H1 (cell line): ENCODE measurements at regions not wholly inside any gene's neighbourhood (a gene's known extent, or its start where the extent isn't known, plus 50 kb on each side); places are given as distances from the start of the nearest gene placed in this dataset.

Source experiments
- CTCF ChIA-PET: fragments of 300-600 bp; sonication (Branson Sonifier 250); formaldehyde crosslinking; loops from one replicate; lab custom pipeline; 2021; ENCODE audit not compliant: partially characterized antibody; lab: Charles Lee
- POLR2A ChIA-PET: fragments of 300-600 bp; sonication (Branson Sonifier 250); formaldehyde crosslinking; loops from one replicate; lab custom pipeline; 2021; ENCODE audit warnings: inconsistent platforms; ENCODE audit not compliant: partially characterized antibody; lab: Charles Lee
- DNase-seq, 2 experiments: peaks; one replicate each; pipeline versions ENCODE4 v3.0.0 to v3.0.0-alpha.2; 2010 to 2022; ENCODE audit warnings: low spot score in 2 of 2, low read depth in 1 of 2, mixed read lengths in 1 of 2
- FAIRE-seq: peaks from 2 replicates; lab custom pipeline; 2011; peaks lifted over from hg19 to GRCh38; lab: Jason Lieb, UNC
- H2AFZ ChIP-seq: 2 replicates; pipeline ENCODE4 v1.8.1; 2012; ENCODE audit warnings: low read length, inconsistent platforms
- H2AK5ac ChIP-seq: 2 replicates; pipeline ENCODE4 v1.6.1; 2013; ENCODE audit warnings: low read depth, low read length
- H2BK120ac ChIP-seq: replicated peaks from 2 replicates; pipeline ENCODE3; 2013; ENCODE audit warnings: low read depth, low read length, inconsistent platforms
- H2BK12ac ChIP-seq: 2 replicates; pipeline ENCODE4 v1.6.1; 2013; ENCODE audit warnings: low read depth, low read length
- H2BK15ac ChIP-seq: 2 replicates; pipeline ENCODE4 v1.6.1; 2013; ENCODE audit warnings: low read length
- H2BK20ac ChIP-seq: 2 replicates; pipeline ENCODE4 v1.6.1; 2013; ENCODE audit warnings: low read length
- H2BK5ac ChIP-seq: 2 replicates; pipeline ENCODE4 v1.6.1; 2013; ENCODE audit warnings: low read depth, low read length
- H3K14ac ChIP-seq: 2 replicates; pipeline ENCODE4 v1.6.1; 2013; ENCODE audit warnings: inconsistent platforms; ENCODE audit not compliant: insufficient read length
- H3K18ac ChIP-seq: 2 replicates; pipeline ENCODE4 v1.6.1; 2013; ENCODE audit warnings: low read length; ENCODE audit errors: extremely low read depth
- H3K23ac ChIP-seq: 2 replicates; pipeline ENCODE4 v1.6.1; 2013; ENCODE audit warnings: inconsistent platforms; ENCODE audit not compliant: insufficient read length
- H3K23me2 ChIP-seq: 2 replicates; pipeline ENCODE4 v1.6.1; 2013; ENCODE audit warnings: low read depth, low read length
- H3K27ac ChIP-seq: 2 replicates; pipeline ENCODE4 v1.6.1; 2011; ENCODE audit warnings: low read depth, low read length, inconsistent platforms
- H3K27me3 ChIP-seq, 4 experiments: replicated peaks in 1 of 4; 1 replicate in 1 of 4; 2 replicates in 3 of 4; pipeline versions ENCODE4 v1.6.1 to v1.8.1; 2011 to 2013; ENCODE audit warnings: low read length in 3 of 4, mild to moderate bottlenecking in 3 of 4, inconsistent platforms in 2 of 4, mixed read lengths in 2 of 4, moderate library complexity in 1 of 4; ENCODE audit not compliant: control insufficient read depth in 3 of 4, insufficient read depth in 3 of 4; ENCODE audit errors: extremely low read depth in 1 of 4
- H3K36me3 ChIP-seq, 4 experiments: 2 replicates each; pipeline versions ENCODE4 v1.6.1 to v1.8.1; 2011 to 2013; ENCODE audit warnings: mild to moderate bottlenecking in 4 of 4, low read length in 3 of 4, moderate library complexity in 2 of 4, control low read depth in 1 of 4, inconsistent platforms in 1 of 4; ENCODE audit not compliant: insufficient read depth in 4 of 4, control insufficient read depth in 2 of 4
- H3K4ac ChIP-seq: replicated peaks from 2 replicates; pipeline ENCODE3; 2013; ENCODE audit warnings: low read length, low read depth, mixed read lengths, inconsistent platforms; ENCODE audit not compliant: insufficient read length
- H3K4me1 ChIP-seq, 4 experiments: replicated peaks in 1 of 4; 1 replicate in 1 of 4; 2 replicates in 3 of 4; pipeline versions ENCODE4 v1.6.1 to v1.8.1; 2011 to 2013; ENCODE audit warnings: low read length in 3 of 4, inconsistent platforms in 2 of 4, mixed read lengths in 1 of 4; ENCODE audit not compliant: insufficient read depth in 4 of 4, control insufficient read depth in 3 of 4
- H3K4me2 ChIP-seq, 2 experiments: 2 replicates each; pipeline versions ENCODE4 v1.6.1 to v1.8.1; 2011 to 2013; ENCODE audit warnings: low read depth in 2 of 2, low read length in 2 of 2, control low read depth in 1 of 2, inconsistent platforms in 1 of 2, mild to moderate bottlenecking in 1 of 2; ENCODE audit not compliant: insufficient read depth in 1 of 2
- H3K4me3 ChIP-seq, 4 experiments: fragments of 200-600, 300-600 bp in 1 of 4; sonication (generic), shearing (Covaris generic), sonication (Bioruptor Twin) in 1 of 4; 2 replicates each; pipeline versions ENCODE4 v1.5.1 to v1.8.1; 2011 to 2016; ENCODE audit warnings: low read length in 4 of 4, low read depth in 3 of 4, control low read depth in 2 of 4, inconsistent platforms in 2 of 4, mild to moderate bottlenecking in 2 of 4, mixed read lengths in 1 of 4, moderate library complexity in 1 of 4; ENCODE audit not compliant: insufficient read depth in 2 of 4; ENCODE audit errors: extremely low read depth in 1 of 4
- H3K56ac ChIP-seq: replicated peaks from 2 replicates; pipeline ENCODE3; 2013; ENCODE audit warnings: low read depth, mild to moderate bottlenecking, mixed read lengths, low read length, inconsistent platforms; ENCODE audit not compliant: insufficient read length
- H3K79me1 ChIP-seq: 2 replicates; pipeline ENCODE4 v1.6.1; 2013; ENCODE audit warnings: low read depth, low read length, control low read depth
- H3K79me2 ChIP-seq, 2 experiments: 2 replicates each; pipeline versions ENCODE4 v1.6.1 to v1.8.1; 2012 to 2013; ENCODE audit warnings: low read length in 2 of 2, mild to moderate bottlenecking in 2 of 2, inconsistent platforms in 1 of 2; ENCODE audit not compliant: insufficient read depth in 2 of 2, control insufficient read depth in 1 of 2
- H3K9ac ChIP-seq, 4 experiments: replicated peaks in 1 of 4; 1 replicate in 1 of 4; 2 replicates in 3 of 4; pipeline versions ENCODE4 v1.6.1 to v1.8.1; 2011 to 2013; ENCODE audit warnings: low read depth in 3 of 4, low read length in 3 of 4, control low read depth in 2 of 4, mild to moderate bottlenecking in 2 of 4, moderate library complexity in 2 of 4, inconsistent platforms in 1 of 4; ENCODE audit errors: extremely low read depth in 1 of 4
- H3K9me3 ChIP-seq, 2 experiments: 2 replicates each; pipeline versions ENCODE4 v1.6.1 to v1.8.1; 2012 to 2013; ENCODE audit warnings: mild to moderate bottlenecking in 2 of 2, moderate library complexity in 2 of 2, control low read depth in 1 of 2, inconsistent platforms in 1 of 2, low read depth in 1 of 2, low read length in 1 of 2, mixed read lengths in 1 of 2; ENCODE audit not compliant: insufficient read depth in 2 of 2
- H4K20me1 ChIP-seq, 2 experiments: replicated peaks in 1 of 2; 2 replicates each; pipeline versions ENCODE3 to v1.8.1; 2011 to 2013; ENCODE audit warnings: inconsistent platforms in 2 of 2, low read length in 2 of 2, mild to moderate bottlenecking in 1 of 2; ENCODE audit not compliant: insufficient read depth in 2 of 2, control insufficient read depth in 1 of 2
- H4K5ac ChIP-seq: 2 replicates; pipeline ENCODE4 v1.6.1; 2013; ENCODE audit warnings: low read length, low read depth, mixed read lengths, inconsistent platforms; ENCODE audit not compliant: insufficient read length
- H4K8ac ChIP-seq: 2 replicates; pipeline ENCODE4 v1.8.0; 2013; ENCODE audit warnings: mild to moderate bottlenecking, moderate library complexity, low read length, inconsistent platforms; ENCODE audit not compliant: insufficient read depth; ENCODE audit errors: extremely low read depth
- H4K91ac ChIP-seq: replicated peaks from 2 replicates; pipeline ENCODE3; 2013; ENCODE audit warnings: low read length, mixed read lengths, inconsistent platforms; ENCODE audit not compliant: insufficient read length
- BCL11A ChIP-seq, 2 experiments: IDR thresholded peaks; one replicate each; pipeline ENCODE4 v1.6.1; 2011; ENCODE audit warnings: low read depth in 2 of 2, low read length in 2 of 2, mild to moderate bottlenecking in 2 of 2
- BRCA1 ChIP-seq: IDR thresholded peaks from 2 replicates; pipeline ENCODE4 v1.6.1; 2012; ENCODE audit warnings: low read depth, low read length, improper control_type of control experiment
- JUN ChIP-seq: IDR thresholded peaks from 2 replicates; pipeline ENCODE4 v1.6.1; 2011; ENCODE audit warnings: low read depth, mild to moderate bottlenecking, improper control_type of control experiment, low read length
- MAX ChIP-seq: IDR thresholded peaks from 2 replicates; pipeline ENCODE4 v1.6.1; 2012; ENCODE audit warnings: inconsistent platforms
- NRF1 ChIP-seq: IDR thresholded peaks from 2 replicates; pipeline ENCODE4 v1.6.1; 2011; ENCODE audit warnings: mild to moderate bottlenecking, low read depth, low read length, improper control_type of control experiment
- PHF8 ChIP-seq: fragments of 200-600 bp; sonication (generic); conservative IDR thresholded peaks from 2 replicates; pipeline ENCODE4 v1.7.1; 2012; ENCODE audit warnings: low read depth, mild to moderate bottlenecking, inconsistent platforms, low read length, moderate library complexity
- POLR2A ChIP-seq, 2 experiments: IDR thresholded peaks; 1 replicate in 1 of 2; 2 replicates in 1 of 2; pipeline ENCODE4 v1.6.1; 2011; ENCODE audit warnings: low read depth in 2 of 2, low read length in 2 of 2, mild to moderate bottlenecking in 2 of 2; ENCODE audit errors: control extremely low read depth in 1 of 2
- POU5F1 ChIP-seq: IDR thresholded peaks from 2 replicates; pipeline ENCODE4 v1.6.1; 2011; ENCODE audit warnings: low read depth, mild to moderate bottlenecking, low read length, moderate library complexity
- RXRA ChIP-seq: IDR thresholded peaks from 2 replicates; pipeline ENCODE4 v1.6.1; 2011; ENCODE audit warnings: low read depth, mild to moderate bottlenecking, low read length, moderate library complexity; ENCODE audit not compliant: insufficient read depth
- SP2 ChIP-seq: IDR thresholded peaks from 2 replicates; pipeline ENCODE4 v1.6.1; 2012; ENCODE audit warnings: mild to moderate bottlenecking, low read length, inconsistent platforms
- USF2 ChIP-seq: IDR thresholded peaks from 2 replicates; pipeline ENCODE4 v1.6.1; 2011; ENCODE audit warnings: low read length, improper control_type of control experiment
- ZNF274 ChIP-seq: IDR thresholded peaks from 2 replicates; pipeline ENCODE4 v1.7.0; 2012; ENCODE audit warnings: low read length, borderline replicate concordance; ENCODE audit errors: extremely low read depth
- WGBS, 2 experiments: shearing (Covaris generic) in 1 of 2; methylation state at CpG; one replicate each; pipeline versions ENCODE4 v1.1.6 to v1.1.7; 2013 to 2015; ENCODE audit warnings: low lambda C conversion rate in 2 of 2, mixed read lengths in 2 of 2, inconsistent platforms in 1 of 2, low coverage in 1 of 2, missing lambda C conversion rate in 1 of 2; ENCODE audit not compliant: insufficient replicate concordance in 2 of 2, insufficient coverage in 1 of 2, insufficient read length in 1 of 2; ENCODE audit errors: extremely low coverage in 1 of 2, missing lambda C conversion rate in 1 of 2; 5-methylcytosine and 5-hydroxymethylcytosine counted together

- CTCF ChIA-PET = interaction anchor here (1.3 to 2.0 kb wide), 3 partner anchors 25 to 103 kb away, joined by 3 to 5 read pairs (median 5); no protein-coding TSS in a partner anchor
- TF ChIP-seq POLR2A (IDR thresholded peaks at IDR 0.05; ENCODE audit: control extremely low read depth in 1 of 2, low read depth in 2 of 2, low read length in 2 of 2) (no peak), RXRA (no peak), MAX (no peak), BRCA1 (no peak), USF2 (no peak), POU5F1 (no peak), PHF8 (no peak), JUN (no peak), SP2 (no peak), NRF1 (no peak), BCL11A (IDR thresholded peaks at IDR 0.05; ENCODE audit: low read depth in 2 of 2, low read length in 2 of 2) (no peak), ZNF274 (no peak)
These were observed 100.2 kb downstream of the LMO4 start for GRCh38 chr1:87428883-87429282.

More at GRCh38 chr1:87428883-87429282, 100.2 kb downstream of the LMO4 start:
- Histone ChIP-seq H4K20me1 (no peaks in the 10 kb centered on the region), H3K9ac (no peak overlapping the region), H3K9me3 (no peaks in the 10 kb centered on the region; a peak in 1 of 4 replicates), H3K4ac (no peak overlapping the region), H2AFZ (no peak overlapping the region), H3K27ac (no peak overlapping the region), H3K23ac (no peak overlapping the region), H2BK5ac (no peak overlapping the region), H3K4me2 (peak overlapping the region in 1 of 2 experiments; percentile 53; a peak in 2 of 4 replicates), H3K79me1 (no peaks in the 10 kb centered on the region), H3K56ac (no peak overlapping the region), H3K36me3 (no peaks in the 10 kb centered on the region), H3K23me2 (no peaks in the 10 kb centered on the region), H2AK5ac (no peak overlapping the region), H3K18ac (no peak overlapping the region), H3K4me3 (peak overlapping the region in 1 of 4 experiments; percentile 35; a peak in 1 of 8 replicates), H2BK120ac (no peak overlapping the region), H3K4me1 (peaks cover 0 to 12% (median 4%) of the 10 kb centered on the region in 4 experiments; a peak in 4 of 7 replicates), H2BK20ac (no peak overlapping the region; the same call in 1 of the 2 replicates), H4K8ac (no peak overlapping the region), H3K14ac (no peak overlapping the region), H4K5ac (no peak overlapping the region), H3K27me3 (no peaks in the 10 kb centered on the region), H3K79me2 (no peaks in the 10 kb centered on the region), H2BK12ac (0 out of 2 replicates have a peak overlapping the region, but pooled peaks have one; percentile 60), H4K91ac (no peak overlapping the region), H2BK15ac (no peak overlapping the region)
- no peak for FAIRE-seq
- WGBS, 2 experiments = 57% methylated on average over 8 of the region's 8 CpGs; no CpG with 5 or more reads in 1 of the 2 experiments
- POLR2A ChIA-PET = interaction anchor here (0.8 kb wide), 1 partner anchor 98 kb away, joined by 3 read pairs; no protein-coding TSS in a partner anchor
- no peak for DNase-seq
